ENCODE measurements at regions not wholly inside any gene's neighbourhood (a gene's known extent, or its start where the extent isn't known, plus 50 kb on each side); places are given as distances from the start of the nearest gene placed in this dataset.

GRCh38 chr14:56515739-56516138, 63.9 kb upstream of the TMEM260 start:
- TF ChIP-seq CTCF (IDR thresholded peaks at IDR 0.05 in 8 of 11, conservative IDR thresholded peaks at IDR 0.05 in 3 of 11) = no peak
- no peak for TF ChIP-seq POLR2A (IDR thresholded peaks at IDR 0.05)
- no peak for TF ChIP-seq POLR2AphosphoS5 (IDR thresholded peaks at IDR 0.05)

Data from spleen (tissue), 7 donors.